DND-41 (cell line): ENCODE measurements at regions not wholly inside any gene's neighbourhood (a gene's known extent, or its start where the extent isn't known, plus 50 kb on each side); places are given as distances from the start of the nearest gene placed in this dataset.

ENCODE experiments used
- ATAC-seq: fragments of 200-7000 bp; cut with Tn5 transposase; 3 replicates; pipeline ENCODE4 v1.9.1; 2021; ENCODE audit warnings: low read depth; ENCODE audit not compliant: insufficient read depth
- DNase-seq: peaks from one replicate; pipeline ENCODE4 v3.0.0-alpha.2; 2020
- H2AFZ ChIP-seq: 2 replicates; pipeline ENCODE4 v1.6.0; 2012; ENCODE audit warnings: low read depth, low read length
- H3K27ac ChIP-seq: 2 replicates; pipeline ENCODE4 v1.5.1; 2012; ENCODE audit warnings: low read length, inconsistent platforms
- H3K27me3 ChIP-seq: fragments of 200-600 bp; sonication (generic); 2 replicates; pipeline ENCODE4 v1.6.0; 2012; ENCODE audit warnings: low read length, mild to moderate bottlenecking, inconsistent platforms; ENCODE audit not compliant: insufficient read depth, poor library complexity
- H3K36me3 ChIP-seq: 2 replicates; pipeline ENCODE4 v1.5.1; 2012; ENCODE audit warnings: low read length, inconsistent platforms; ENCODE audit not compliant: insufficient read depth
- H3K4me1 ChIP-seq: 2 replicates; pipeline ENCODE4 v1.5.1; 2012; ENCODE audit warnings: mild to moderate bottlenecking, low read length; ENCODE audit not compliant: insufficient read depth
- H3K4me2 ChIP-seq: 2 replicates; pipeline ENCODE4 v1.6.0; 2012; ENCODE audit warnings: mild to moderate bottlenecking, moderate library complexity, low read length, inconsistent platforms; ENCODE audit not compliant: insufficient read depth
- H3K4me3 ChIP-seq, 2 experiments: fragments of 200-600 bp in 1 of 2; shearing (Covaris generic) in 1 of 2; 2 replicates each; pipeline ENCODE4 v1.5.1; 2012 to 2016; ENCODE audit warnings: inconsistent platforms in 2 of 2, low read length in 2 of 2, mild to moderate bottlenecking in 2 of 2, low read depth in 1 of 2, moderate library complexity in 1 of 2
- H3K79me2 ChIP-seq: 2 replicates; pipeline ENCODE4 v1.6.0; 2012; ENCODE audit warnings: low read length, inconsistent platforms; ENCODE audit not compliant: insufficient read depth
- H3K9ac ChIP-seq: 2 replicates; pipeline ENCODE4 v1.6.0; 2012; ENCODE audit warnings: low read depth, mild to moderate bottlenecking, inconsistent platforms, low read length, moderate library complexity
- H3K9me3 ChIP-seq: 2 replicates; pipeline ENCODE4 v1.5.1; 2012; ENCODE audit warnings: low read length, moderate library complexity, mild to moderate bottlenecking, inconsistent platforms; ENCODE audit not compliant: insufficient read depth, severe bottlenecking
- H4K20me1 ChIP-seq: 2 replicates; pipeline ENCODE4 v1.6.0; 2012; ENCODE audit warnings: low read length; ENCODE audit not compliant: insufficient read depth
- EZH2 ChIP-seq: IDR thresholded peaks from 3 replicates; pipeline ENCODE4 v1.6.1; 2012; ENCODE audit warnings: borderline replicate concordance, low read depth, mild to moderate bottlenecking, moderate library complexity, low read length, inconsistent platforms; ENCODE audit not compliant: severe bottlenecking
- TF ChIP-seq, protein P1 (sequence below): IDR thresholded peaks from 2 replicates; pipeline ENCODE4 v1.5.1; 2012; ENCODE audit warnings: borderline replicate concordance, low read length, moderate library complexity, mild to moderate bottlenecking; ENCODE audit not compliant: poor library complexity, severe bottlenecking; ENCODE audit errors: extremely low read depth

DNA sequence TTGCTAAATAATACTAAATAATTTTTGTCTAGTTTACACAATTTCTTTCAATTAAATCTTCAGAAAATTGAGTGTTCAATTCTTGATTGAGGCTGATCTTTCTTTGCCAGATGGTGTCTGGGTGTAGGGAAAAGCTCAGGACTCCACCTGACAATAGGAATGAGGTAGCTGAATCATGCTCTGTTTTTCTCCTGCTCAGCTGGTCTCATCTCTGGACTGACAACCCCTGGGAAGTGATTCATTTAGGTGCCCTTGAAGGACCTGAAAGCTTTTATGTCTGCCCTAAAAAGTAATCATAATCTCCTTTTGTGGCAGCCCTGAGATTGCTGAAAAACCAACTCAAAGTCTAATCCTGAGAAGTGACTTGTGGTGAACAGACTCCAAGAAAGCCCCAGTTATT, 255.4 kb downstream of the ETNK1 start:
- TF ChIP-seq, protein P1, sequence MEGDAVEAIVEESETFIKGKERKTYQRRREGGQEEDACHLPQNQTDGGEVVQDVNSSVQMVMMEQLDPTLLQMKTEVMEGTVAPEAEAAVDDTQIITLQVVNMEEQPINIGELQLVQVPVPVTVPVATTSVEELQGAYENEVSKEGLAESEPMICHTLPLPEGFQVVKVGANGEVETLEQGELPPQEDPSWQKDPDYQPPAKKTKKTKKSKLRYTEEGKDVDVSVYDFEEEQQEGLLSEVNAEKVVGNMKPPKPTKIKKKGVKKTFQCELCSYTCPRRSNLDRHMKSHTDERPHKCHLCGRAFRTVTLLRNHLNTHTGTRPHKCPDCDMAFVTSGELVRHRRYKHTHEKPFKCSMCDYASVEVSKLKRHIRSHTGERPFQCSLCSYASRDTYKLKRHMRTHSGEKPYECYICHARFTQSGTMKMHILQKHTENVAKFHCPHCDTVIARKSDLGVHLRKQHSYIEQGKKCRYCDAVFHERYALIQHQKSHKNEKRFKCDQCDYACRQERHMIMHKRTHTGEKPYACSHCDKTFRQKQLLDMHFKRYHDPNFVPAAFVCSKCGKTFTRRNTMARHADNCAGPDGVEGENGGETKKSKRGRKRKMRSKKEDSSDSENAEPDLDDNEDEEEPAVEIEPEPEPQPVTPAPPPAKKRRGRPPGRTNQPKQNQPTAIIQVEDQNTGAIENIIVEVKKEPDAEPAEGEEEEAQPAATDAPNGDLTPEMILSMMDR, result no peak
- TF ChIP-seq EZH2, result no peak
- no peak overlapping the region for H3K9ac ChIP-seq
- H3K36me3 ChIP-seq, result no peaks in the 10 kb centered on the region
- ATAC-seq (no peak), DNase-seq (no peak)
- no peaks in the 10 kb centered on the region for H4K20me1 ChIP-seq
- no peaks in the 10 kb centered on the region for H3K27me3 ChIP-seq
- no peak overlapping the region for H3K4me3 ChIP-seq
- no peak overlapping the region for H2AFZ ChIP-seq
- H3K4me1 ChIP-seq, result no peaks in the 10 kb centered on the region
- no peaks in the 10 kb centered on the region for H3K9me3 ChIP-seq
- no peaks in the 10 kb centered on the region for H3K79me2 ChIP-seq
- H3K27ac ChIP-seq, result no peak overlapping the region
- no peak overlapping the region for H3K4me2 ChIP-seq

DNA sequence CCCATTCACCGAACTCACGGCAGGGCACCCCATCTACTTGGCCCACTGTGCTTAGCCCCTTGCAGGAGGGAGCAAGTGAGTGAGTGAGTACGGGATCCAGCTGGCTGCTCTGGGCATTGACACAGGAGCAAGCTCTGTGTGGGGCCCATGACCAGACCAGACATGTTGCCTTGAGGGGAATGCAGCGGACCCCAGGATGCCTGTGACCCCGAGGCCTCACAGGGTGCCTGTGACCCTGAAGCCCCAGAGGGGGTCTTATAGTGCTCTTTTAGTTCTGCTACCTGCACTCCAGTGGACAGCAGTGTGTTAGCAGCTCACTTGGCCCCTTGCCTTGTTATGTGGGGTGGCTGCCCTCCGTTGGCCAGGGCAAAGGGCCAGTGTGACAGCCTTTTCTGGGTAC, 255.8 kb downstream of the ETNK1 start:
- H3K36me3 ChIP-seq, result no peaks in the 10 kb centered on the region
- H3K9me3 ChIP-seq, result no peaks in the 10 kb centered on the region
- no peaks in the 10 kb centered on the region for H3K79me2 ChIP-seq
- ATAC-seq (no peak), DNase-seq (no peak)
- H2AFZ ChIP-seq, result no peak overlapping the region
- no peak overlapping the region for H3K4me2 ChIP-seq
- no peak overlapping the region for H3K27ac ChIP-seq
- no peak overlapping the region for H3K9ac ChIP-seq
- H3K27me3 ChIP-seq, result no peaks in the 10 kb centered on the region
- H4K20me1 ChIP-seq, result no peaks in the 10 kb centered on the region
- H3K4me1 ChIP-seq, result no peaks in the 10 kb centered on the region
- no peak for TF ChIP-seq EZH2
- TF ChIP-seq, protein P1, result no peak
- no peak overlapping the region for H3K4me3 ChIP-seq

DNA sequence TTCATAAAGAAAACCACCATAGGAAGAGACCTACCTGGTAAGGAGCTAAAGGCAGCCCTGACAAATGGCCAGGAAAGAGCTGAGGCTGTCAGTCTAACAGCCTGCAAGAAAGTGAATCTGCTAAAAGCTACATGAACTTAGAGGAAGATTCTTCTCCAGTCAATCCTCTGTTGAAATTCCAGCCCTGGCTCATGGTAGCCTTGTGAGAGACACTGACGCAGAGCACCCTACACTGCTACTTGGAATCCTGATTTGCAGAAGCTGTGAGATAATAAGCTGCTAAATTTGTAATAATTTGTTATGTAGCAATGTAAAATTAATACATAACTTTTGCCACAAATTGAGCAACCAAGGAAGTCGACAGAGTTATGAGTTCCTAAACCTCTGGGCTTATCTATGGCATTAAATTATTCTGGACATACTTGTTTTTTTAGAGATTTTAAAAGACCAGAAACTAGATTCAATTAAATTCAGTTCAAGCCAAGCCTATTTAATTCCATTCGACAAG, 257.0 kb downstream of the ETNK1 start:
- Histone ChIP-seq H3K27ac (no peak overlapping the region), H3K9me3 (no peaks in the 10 kb centered on the region), H3K79me2 (no peaks in the 10 kb centered on the region), H3K36me3 (no peaks in the 10 kb centered on the region), H3K27me3 (no peaks in the 10 kb centered on the region), H3K4me3 (no peak overlapping the region), H3K9ac (no peak overlapping the region), H2AFZ (no peak overlapping the region), H3K4me2 (no peak overlapping the region), H4K20me1 (no peaks in the 10 kb centered on the region), H3K4me1 (no peaks in the 10 kb centered on the region)
- ATAC-seq, result no peak
- no peak for DNase-seq
- TF ChIP-seq, protein P1, result no peak
- no peak for TF ChIP-seq EZH2

DNA sequence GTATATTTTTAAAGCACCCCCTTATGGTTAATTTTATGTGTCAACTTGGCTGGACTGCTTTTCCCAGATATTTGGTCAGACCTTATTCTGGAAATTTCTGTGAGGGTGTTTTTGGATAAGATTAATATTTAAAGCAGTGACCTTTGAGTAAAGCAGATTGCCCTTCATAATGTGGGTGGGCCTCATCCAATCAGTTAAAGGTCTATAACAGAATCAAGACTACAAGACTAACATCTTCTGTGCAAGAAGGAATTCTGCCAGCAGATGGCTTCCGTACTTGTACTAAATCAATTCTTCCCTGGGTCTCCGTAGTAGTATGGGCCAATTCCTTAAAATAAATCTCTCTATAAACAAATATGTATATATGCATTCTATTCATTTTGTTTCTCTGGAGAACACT, 257.6 kb downstream of the ETNK1 start:
- H3K4me3 ChIP-seq, result no peak overlapping the region
- no peak for DNase-seq

More for the DNA sequence above, 257.6 kb downstream of the ETNK1 start:
- Histone ChIP-seq H3K9ac (no peak overlapping the region), H3K27ac (no peak overlapping the region), H3K4me2 (no peak overlapping the region), H2AFZ (no peak overlapping the region), H3K27me3 (no peaks in the 10 kb centered on the region), H3K79me2 (no peaks in the 10 kb centered on the region), H3K36me3 (no peaks in the 10 kb centered on the region), H3K4me1 (no peaks in the 10 kb centered on the region), H4K20me1 (no peaks in the 10 kb centered on the region), H3K9me3 (no peaks in the 10 kb centered on the region)
- ATAC-seq, result no peak
- TF ChIP-seq EZH2, result no peak
- TF ChIP-seq, protein P1, result no peak
